Left forelimb (tissue), 1 donor: ENCODE measurements at regions not wholly inside any gene's neighbourhood (a gene's known extent, or its start where the extent isn't known, plus 50 kb on each side); places are given as distances from the start of the nearest gene placed in this dataset.
"Not testable (repeated sequence)": the region's sequence is repeated elsewhere in the genome, so short reads cannot be mapped to it uniquely, and the experiment has no call there.

Source experiments
- DNase-seq: peaks from one replicate; pipeline ENCODE4 v3.0.0-alpha.2; 2018; ENCODE audit warnings: low spot score

- no peak for DNase-seq
Observed at GRCh38 chr5:6321078-6321477, 57.3 kb downstream of the MED10 start.

GRCh38 chr5:6319116-6319515, 59.2 kb downstream of the MED10 start:
- no peak for DNase-seq

GRCh38 chr5:6317116-6317798, 61.1 kb downstream of the MED10 start:
- no peak for DNase-seq

GRCh38 chr5:6315580-6315979, 62.8 kb downstream of the MED10 start:
- DNase-seq, result no peak

GRCh38 chr5:6311568-6312501, 66.5 kb downstream of the MED10 start:
- no peak for DNase-seq

GRCh38 chr5:6309949-6310348, 68.4 kb downstream of the MED10 start:
- no peak for DNase-seq

- DNase-seq, result no peak
Observed at GRCh38 chr5:6308683-6309082, 69.7 kb downstream of the MED10 start.

- DNase-seq, result no peak
Observed at GRCh38 chr5:6307304-6307703, 71.0 kb downstream of the MED10 start.

GRCh38 chr5:6305853-6306252, 72.5 kb downstream of the MED10 start:
- no peak for DNase-seq

- no peak for DNase-seq
Observed at GRCh38 chr5:6302684-6303083, 75.7 kb downstream of the MED10 start.

GRCh38 chr5:6302075-6302474, 76.3 kb downstream of the MED10 start:
- no peak for DNase-seq

GRCh38 chr5:6296524-6296923, 81.8 kb downstream of the MED10 start:
- DNase-seq, result no peak

- DNase-seq, result no peak
Observed at GRCh38 chr5:6291961-6292360, 86.4 kb downstream of the MED10 start.

- no peak for DNase-seq
Observed at GRCh38 chr5:6289239-6289638, 89.1 kb downstream of the MED10 start.

- no peak for DNase-seq
Observed at GRCh38 chr5:6287176-6287575, 91.2 kb downstream of the MED10 start.

- DNase-seq, result no peak
Observed at GRCh38 chr5:6286404-6286803, 91.9 kb downstream of the MED10 start.

- DNase-seq, result not testable (repeated sequence)
Observed at GRCh38 chr5:6284491-6284890, 93.9 kb downstream of the MED10 start.

GRCh38 chr5:6282352-6282751, 96.0 kb downstream of the MED10 start:
- DNase-seq, result no peak

GRCh38 chr5:6281818-6282217, 96.5 kb downstream of the MED10 start:
- DNase-seq, result no peak

- no peak for DNase-seq
Observed at GRCh38 chr5:6280425-6281100, 97.8 kb downstream of the MED10 start.

GRCh38 chr5:6279607-6280006, 98.7 kb downstream of the MED10 start:
- no peak for DNase-seq

GRCh38 chr5:6274846-6275543, 103.4 kb downstream of the MED10 start:
- DNase-seq, result no peak
